Uterus (tissue), 3 donors: ENCODE measurements at regions not wholly inside any gene's neighbourhood (a gene's known extent, or its start where the extent isn't known, plus 50 kb on each side); places are given as distances from the start of the nearest gene placed in this dataset.
"Not testable (repeated sequence)": the region's sequence is repeated elsewhere in the genome, so short reads cannot be mapped to it uniquely, and the experiment has no call there.

Experiments
- DNase-seq, 2 donors: peaks; one replicate each; pipeline ENCODE4 v3.0.0-alpha.2; 2019 to 2020
- H3K27ac ChIP-seq, 2 donors: fragments of 200-600 bp; sonication (generic); 1 replicate in 1 of 2; 2 replicates in 1 of 2; pipeline ENCODE4 v1.5.1; 2016 to 2018
- H3K27me3 ChIP-seq, 2 donors: fragments of 200-600 bp; sonication (generic); one replicate each; pipeline ENCODE4 v1.5.1; 2018 to 2019; ENCODE audit warnings: control low read depth in 1 of 2
- H3K36me3 ChIP-seq, 2 donors: fragments of 200-600 bp; sonication (generic); one replicate each; pipeline ENCODE4 v1.5.1; 2019; ENCODE audit warnings: control low read depth in 1 of 2
- H3K4me1 ChIP-seq, 2 donors: fragments of 200-600 bp; sonication (generic); one replicate each; pipeline ENCODE4 v1.5.1; 2018 to 2019; ENCODE audit warnings: control low read depth in 1 of 2
- H3K4me3 ChIP-seq, 2 donors: fragments of 200-600 bp; sonication (generic); 1 replicate in 1 of 2; 2 replicates in 1 of 2; pipeline ENCODE4 v1.5.1; 2018 to 2019; ENCODE audit warnings: mild to moderate bottlenecking in 1 of 2
- H3K9me3 ChIP-seq, 2 donors: fragments of 200-600 bp; sonication (generic); one replicate each; pipeline ENCODE4 v1.5.1; 2019; ENCODE audit warnings: control low read depth in 1 of 2
- POLR2A ChIP-seq, 2 donors: fragments of 450-650 bp; IDR thresholded peaks; one replicate each; pipeline ENCODE4 v1.6.1; 2016; ENCODE audit warnings: antibody characterized with exemption in 2 of 2, mild to moderate bottlenecking in 1 of 2, moderate library complexity in 1 of 2
- intact Hi-C: fragments of 100-400 bp; cut with DNase I; formaldehyde crosslinking; loops from one replicate; pipeline ENCODE4 v1.15.1; 2023; ENCODE audit warnings: low total_unique reads
- TF ChIP-seq, protein P1 (sequence below), 4 experiments: fragments of 200-600 bp in 2 of 4; fragments of 450-650 bp in 2 of 4; sonication (generic) in 2 of 4; IDR thresholded peaks; one replicate each; pipeline ENCODE4 v1.5.1; 2016 to 2019; ENCODE audit warnings: antibody characterized with exemption in 4 of 4, mild to moderate bottlenecking in 2 of 4, moderate library complexity in 1 of 4
- donor health status: DM: yes; HTN: yes; CAD: no.

DNA sequence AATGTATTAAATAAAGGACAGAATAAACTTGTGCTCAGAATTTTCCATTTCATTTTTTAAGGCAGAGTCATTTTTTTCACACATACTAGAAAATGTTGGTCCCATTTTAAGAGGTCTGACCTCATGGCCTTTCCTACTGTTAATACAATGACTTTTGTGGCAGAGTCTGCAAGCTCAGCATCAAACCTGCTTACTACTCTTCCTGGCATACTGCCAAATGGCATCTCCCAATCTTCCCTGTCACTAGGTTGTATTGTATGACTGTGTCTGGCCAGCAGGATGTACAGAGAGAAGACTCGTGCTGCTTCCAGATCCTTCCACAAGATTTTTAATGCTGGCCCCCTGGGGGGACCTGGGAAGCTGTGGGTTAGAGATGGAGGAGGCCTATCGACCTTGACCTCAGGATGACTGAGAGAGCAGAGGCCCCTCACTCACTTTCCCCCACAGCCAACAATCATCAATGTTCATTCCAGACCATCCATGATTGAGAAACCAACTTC, 64.7 kb downstream of the BARX1 start:
- Histone ChIP-seq H3K4me3 (no peak overlapping the region), H3K27ac (no peak overlapping the region), H3K9me3 (no peaks in the 10 kb centered on the region), H3K4me1 (no peaks in the 10 kb centered on the region), H3K36me3 (no peaks in the 10 kb centered on the region), H3K27me3 (no peaks in the 10 kb centered on the region)
- DNase-seq = no peak
- no peak for TF ChIP-seq POLR2A (IDR thresholded peaks at IDR 0.05)
- TF ChIP-seq, protein P1, sequence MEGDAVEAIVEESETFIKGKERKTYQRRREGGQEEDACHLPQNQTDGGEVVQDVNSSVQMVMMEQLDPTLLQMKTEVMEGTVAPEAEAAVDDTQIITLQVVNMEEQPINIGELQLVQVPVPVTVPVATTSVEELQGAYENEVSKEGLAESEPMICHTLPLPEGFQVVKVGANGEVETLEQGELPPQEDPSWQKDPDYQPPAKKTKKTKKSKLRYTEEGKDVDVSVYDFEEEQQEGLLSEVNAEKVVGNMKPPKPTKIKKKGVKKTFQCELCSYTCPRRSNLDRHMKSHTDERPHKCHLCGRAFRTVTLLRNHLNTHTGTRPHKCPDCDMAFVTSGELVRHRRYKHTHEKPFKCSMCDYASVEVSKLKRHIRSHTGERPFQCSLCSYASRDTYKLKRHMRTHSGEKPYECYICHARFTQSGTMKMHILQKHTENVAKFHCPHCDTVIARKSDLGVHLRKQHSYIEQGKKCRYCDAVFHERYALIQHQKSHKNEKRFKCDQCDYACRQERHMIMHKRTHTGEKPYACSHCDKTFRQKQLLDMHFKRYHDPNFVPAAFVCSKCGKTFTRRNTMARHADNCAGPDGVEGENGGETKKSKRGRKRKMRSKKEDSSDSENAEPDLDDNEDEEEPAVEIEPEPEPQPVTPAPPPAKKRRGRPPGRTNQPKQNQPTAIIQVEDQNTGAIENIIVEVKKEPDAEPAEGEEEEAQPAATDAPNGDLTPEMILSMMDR (IDR thresholded peaks at IDR 0.05) = no peak
- intact Hi-C loops = no loop called here

GRCh38 chr9:93886911-93887310, 68.2 kb downstream of the BARX1 start:
- intact Hi-C loops = no loop called here
- Histone ChIP-seq H3K27me3 (no peaks in the 10 kb centered on the region), H3K36me3 (no peaks in the 10 kb centered on the region), H3K4me1 (no peaks in the 10 kb centered on the region), H3K27ac (no peak overlapping the region), H3K9me3 (no peaks in the 10 kb centered on the region), H3K4me3 (no peak overlapping the region)
- TF ChIP-seq POLR2A (IDR thresholded peaks at IDR 0.05) = no peak
- TF ChIP-seq, protein P1 (IDR thresholded peaks at IDR 0.05) = no peak
- no peak for DNase-seq

- Histone ChIP-seq H3K9me3 (no peaks in the 10 kb centered on the region), H3K27ac (no peak overlapping the region), H3K27me3 (no peaks in the 10 kb centered on the region), H3K36me3 (no peaks in the 10 kb centered on the region), H3K4me3 (no peak overlapping the region), H3K4me1 (no peaks in the 10 kb centered on the region)
- intact Hi-C loops = no loop called here
- TF ChIP-seq, protein P1 (IDR thresholded peaks at IDR 0.05) = no peak
- no peak for TF ChIP-seq POLR2A (IDR thresholded peaks at IDR 0.05)
- no peak for DNase-seq
These were observed 70.3 kb downstream of the BARX1 start for GRCh38 chr9:93884808-93885207.

DNA sequence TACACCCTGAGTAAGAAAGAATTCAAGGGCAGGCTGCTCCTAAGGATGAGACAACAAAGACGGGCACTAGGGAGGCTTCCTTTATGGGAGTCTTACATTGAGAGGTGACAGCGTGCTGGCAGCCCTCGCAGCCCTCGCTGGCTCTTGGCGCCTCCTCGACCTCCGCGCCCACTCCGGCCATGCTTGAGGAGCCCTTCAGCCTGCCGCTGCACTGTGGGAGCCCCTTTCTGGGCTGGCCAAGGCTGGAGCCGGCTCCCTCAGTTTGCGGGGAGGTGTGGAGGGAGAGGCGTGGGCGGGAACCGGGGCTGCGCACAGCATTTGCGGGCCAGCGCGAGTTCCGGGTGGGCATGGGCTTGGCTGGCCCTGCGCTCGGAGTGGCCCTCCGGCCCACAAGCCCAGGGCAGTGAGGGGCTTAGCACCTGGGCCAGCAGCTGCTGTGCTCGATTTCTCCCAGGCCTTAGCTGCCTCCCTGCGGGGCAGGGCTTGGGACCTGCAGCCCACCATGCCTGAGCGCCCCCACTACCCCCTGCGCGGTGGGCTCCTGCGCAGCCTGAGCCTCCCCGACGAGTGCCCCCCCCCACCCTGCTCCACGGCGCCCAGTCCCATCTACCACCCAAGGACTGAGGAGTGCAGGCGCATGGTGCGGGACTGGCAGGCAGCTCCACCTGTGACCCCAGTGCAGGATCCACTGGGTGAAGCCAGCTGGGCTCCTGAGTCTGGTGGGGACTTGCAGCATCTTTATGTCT, 75.3 kb downstream of the BARX1 start:
- H3K36me3 ChIP-seq, H3K4me3 ChIP-seq, intact Hi-C loops, DNase-seq, H3K27ac ChIP-seq, H3K4me1 ChIP-seq, H3K27me3 ChIP-seq, H3K9me3 ChIP-seq: not testable (repeated sequence)

DNA sequence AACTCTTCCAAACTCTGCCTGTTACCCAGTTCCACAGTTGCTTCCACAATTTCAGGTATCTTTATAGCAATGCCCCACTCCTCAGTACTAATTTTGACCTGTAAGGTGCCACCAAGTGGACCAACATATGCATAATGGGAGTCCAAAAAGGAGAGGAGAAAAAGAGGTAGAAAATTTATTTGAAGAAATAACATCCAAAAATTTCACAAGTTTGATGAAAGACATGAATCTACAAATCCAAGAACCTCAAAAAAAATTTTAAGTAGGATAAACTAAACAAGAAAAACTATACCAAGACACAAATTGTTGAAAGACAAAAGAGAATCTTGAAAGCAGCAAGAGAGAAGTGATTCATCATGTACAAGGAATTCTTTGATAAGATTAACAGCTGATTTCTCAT, 79.8 kb downstream of the BARX1 start:
- Histone ChIP-seq H3K4me3 (no peak overlapping the region), H3K36me3 (no peaks in the 10 kb centered on the region), H3K27me3 (no peaks in the 10 kb centered on the region), H3K4me1 (no peaks in the 10 kb centered on the region), H3K9me3 (peaks cover 0 to 18% of the 10 kb centered on the region in 2 donors), H3K27ac (no peak overlapping the region)
- TF ChIP-seq, protein P1 (IDR thresholded peaks at IDR 0.05) = no peak
- intact Hi-C loops = no loop called here
- DNase-seq = no peak
